ENCODE measurements at regions not wholly inside any gene's neighbourhood (a gene's known extent, or its start where the extent isn't known, plus 50 kb on each side); places are given as distances from the start of the nearest gene placed in this dataset.

DNA sequence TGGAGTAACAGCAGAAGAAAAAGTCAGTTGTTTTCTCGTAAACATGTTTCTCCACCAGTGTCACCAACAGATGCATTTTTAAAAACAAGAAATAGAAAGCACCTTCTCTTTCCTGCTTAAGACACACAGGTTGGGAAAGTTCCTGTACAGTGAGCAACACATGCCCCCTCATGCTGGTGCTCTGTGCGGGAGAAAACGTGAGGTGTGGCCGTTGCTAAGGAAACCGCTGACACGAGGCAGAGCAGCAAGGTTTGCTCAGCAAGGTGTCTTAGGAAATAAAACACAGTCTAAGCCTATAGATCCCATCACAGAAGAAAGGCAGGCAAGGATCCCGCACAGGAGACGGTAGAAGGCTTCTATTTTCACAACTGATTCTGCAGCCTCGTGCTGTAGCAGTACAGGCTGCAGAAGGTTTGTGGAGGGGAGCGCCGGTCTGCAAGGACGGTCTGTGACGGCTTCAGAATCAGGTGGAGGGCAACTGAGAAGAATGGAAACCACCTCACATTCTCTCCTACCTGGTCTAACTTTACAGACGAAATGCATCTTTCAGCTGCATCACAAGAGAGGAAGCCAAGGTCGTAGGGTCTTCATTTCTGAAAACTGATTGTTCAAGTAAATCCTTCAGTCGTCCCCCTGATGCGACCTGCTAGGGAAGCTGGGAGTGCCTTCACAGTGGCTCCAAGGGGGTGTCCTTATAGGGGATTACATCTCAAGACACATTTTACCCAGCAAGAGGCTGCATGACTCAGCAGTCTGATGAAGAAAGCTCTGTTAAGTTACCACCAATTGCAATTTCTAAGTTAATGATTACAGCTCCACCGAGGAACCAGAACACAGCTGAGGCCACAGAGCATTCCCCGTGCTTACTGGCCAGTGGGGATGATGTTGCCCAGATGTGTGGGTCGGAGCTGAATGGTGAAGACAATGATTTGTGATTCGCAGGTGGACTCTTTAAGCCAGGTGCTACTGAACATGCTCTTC, 150.7 kb upstream of the KLF14 start:
- TF ChIP-seq, protein P1, sequence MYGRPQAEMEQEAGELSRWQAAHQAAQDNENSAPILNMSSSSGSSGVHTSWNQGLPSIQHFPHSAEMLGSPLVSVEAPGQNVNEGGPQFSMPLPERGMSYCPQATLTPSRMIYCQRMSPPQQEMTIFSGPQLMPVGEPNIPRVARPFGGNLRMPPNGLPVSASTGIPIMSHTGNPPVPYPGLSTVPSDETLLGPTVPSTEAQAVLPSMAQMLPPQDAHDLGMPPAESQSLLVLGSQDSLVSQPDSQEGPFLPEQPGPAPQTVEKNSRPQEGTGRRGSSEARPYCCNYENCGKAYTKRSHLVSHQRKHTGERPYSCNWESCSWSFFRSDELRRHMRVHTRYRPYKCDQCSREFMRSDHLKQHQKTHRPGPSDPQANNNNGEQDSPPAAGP (tag by site-specific recombination; IDR thresholded peaks at IDR 0.05) = no peak
- TF ChIP-seq, protein P2, sequence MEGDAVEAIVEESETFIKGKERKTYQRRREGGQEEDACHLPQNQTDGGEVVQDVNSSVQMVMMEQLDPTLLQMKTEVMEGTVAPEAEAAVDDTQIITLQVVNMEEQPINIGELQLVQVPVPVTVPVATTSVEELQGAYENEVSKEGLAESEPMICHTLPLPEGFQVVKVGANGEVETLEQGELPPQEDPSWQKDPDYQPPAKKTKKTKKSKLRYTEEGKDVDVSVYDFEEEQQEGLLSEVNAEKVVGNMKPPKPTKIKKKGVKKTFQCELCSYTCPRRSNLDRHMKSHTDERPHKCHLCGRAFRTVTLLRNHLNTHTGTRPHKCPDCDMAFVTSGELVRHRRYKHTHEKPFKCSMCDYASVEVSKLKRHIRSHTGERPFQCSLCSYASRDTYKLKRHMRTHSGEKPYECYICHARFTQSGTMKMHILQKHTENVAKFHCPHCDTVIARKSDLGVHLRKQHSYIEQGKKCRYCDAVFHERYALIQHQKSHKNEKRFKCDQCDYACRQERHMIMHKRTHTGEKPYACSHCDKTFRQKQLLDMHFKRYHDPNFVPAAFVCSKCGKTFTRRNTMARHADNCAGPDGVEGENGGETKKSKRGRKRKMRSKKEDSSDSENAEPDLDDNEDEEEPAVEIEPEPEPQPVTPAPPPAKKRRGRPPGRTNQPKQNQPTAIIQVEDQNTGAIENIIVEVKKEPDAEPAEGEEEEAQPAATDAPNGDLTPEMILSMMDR (tag by site-specific recombination; IDR thresholded peaks at IDR 0.05) = no peak
- TF ChIP-seq ZNF324 (tag by site-specific recombination; IDR thresholded peaks at IDR 0.05) = no peak
- TF ChIP-seq, protein P3, sequence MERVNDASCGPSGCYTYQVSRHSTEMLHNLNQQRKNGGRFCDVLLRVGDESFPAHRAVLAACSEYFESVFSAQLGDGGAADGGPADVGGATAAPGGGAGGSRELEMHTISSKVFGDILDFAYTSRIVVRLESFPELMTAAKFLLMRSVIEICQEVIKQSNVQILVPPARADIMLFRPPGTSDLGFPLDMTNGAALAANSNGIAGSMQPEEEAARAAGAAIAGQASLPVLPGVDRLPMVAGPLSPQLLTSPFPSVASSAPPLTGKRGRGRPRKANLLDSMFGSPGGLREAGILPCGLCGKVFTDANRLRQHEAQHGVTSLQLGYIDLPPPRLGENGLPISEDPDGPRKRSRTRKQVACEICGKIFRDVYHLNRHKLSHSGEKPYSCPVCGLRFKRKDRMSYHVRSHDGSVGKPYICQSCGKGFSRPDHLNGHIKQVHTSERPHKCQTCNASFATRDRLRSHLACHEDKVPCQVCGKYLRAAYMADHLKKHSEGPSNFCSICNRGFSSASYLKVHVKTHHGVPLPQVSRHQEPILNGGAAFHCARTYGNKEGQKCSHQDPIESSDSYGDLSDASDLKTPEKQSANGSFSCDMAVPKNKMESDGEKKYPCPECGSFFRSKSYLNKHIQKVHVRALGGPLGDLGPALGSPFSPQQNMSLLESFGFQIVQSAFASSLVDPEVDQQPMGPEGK (tag by site-specific recombination; IDR thresholded peaks at IDR 0.05) = no peak

Measured in HEK293 (cell line).